AG10803 (cell line): ENCODE measurements at regions not wholly inside any gene's neighbourhood (a gene's known extent, or its start where the extent isn't known, plus 50 kb on each side); places are given as distances from the start of the nearest gene placed in this dataset.

Experiments used
- DNase-seq: peaks from one replicate; pipeline ENCODE4 v3.0.0; 2010; ENCODE audit warnings: low read depth
- H3K4me3 ChIP-seq: 2 replicates; pipeline ENCODE4 v1.5.1; 2011; ENCODE audit warnings: mild to moderate bottlenecking, low read length, control low read depth
- TF ChIP-seq, protein P1 (sequence below): conservative IDR thresholded peaks from 2 replicates; pipeline ENCODE4 v1.5.1; 2011; ENCODE audit warnings: mild to moderate bottlenecking, low read length, control low read depth, inconsistent platforms

GRCh38 chr12:92543359-92543758 is 159.4 kb upstream of the PLEKHG7 start:
- no peak overlapping the region for H3K4me3 ChIP-seq
- TF ChIP-seq, protein P1, sequence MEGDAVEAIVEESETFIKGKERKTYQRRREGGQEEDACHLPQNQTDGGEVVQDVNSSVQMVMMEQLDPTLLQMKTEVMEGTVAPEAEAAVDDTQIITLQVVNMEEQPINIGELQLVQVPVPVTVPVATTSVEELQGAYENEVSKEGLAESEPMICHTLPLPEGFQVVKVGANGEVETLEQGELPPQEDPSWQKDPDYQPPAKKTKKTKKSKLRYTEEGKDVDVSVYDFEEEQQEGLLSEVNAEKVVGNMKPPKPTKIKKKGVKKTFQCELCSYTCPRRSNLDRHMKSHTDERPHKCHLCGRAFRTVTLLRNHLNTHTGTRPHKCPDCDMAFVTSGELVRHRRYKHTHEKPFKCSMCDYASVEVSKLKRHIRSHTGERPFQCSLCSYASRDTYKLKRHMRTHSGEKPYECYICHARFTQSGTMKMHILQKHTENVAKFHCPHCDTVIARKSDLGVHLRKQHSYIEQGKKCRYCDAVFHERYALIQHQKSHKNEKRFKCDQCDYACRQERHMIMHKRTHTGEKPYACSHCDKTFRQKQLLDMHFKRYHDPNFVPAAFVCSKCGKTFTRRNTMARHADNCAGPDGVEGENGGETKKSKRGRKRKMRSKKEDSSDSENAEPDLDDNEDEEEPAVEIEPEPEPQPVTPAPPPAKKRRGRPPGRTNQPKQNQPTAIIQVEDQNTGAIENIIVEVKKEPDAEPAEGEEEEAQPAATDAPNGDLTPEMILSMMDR: no peak
- DNase-seq: no peak

DNA sequence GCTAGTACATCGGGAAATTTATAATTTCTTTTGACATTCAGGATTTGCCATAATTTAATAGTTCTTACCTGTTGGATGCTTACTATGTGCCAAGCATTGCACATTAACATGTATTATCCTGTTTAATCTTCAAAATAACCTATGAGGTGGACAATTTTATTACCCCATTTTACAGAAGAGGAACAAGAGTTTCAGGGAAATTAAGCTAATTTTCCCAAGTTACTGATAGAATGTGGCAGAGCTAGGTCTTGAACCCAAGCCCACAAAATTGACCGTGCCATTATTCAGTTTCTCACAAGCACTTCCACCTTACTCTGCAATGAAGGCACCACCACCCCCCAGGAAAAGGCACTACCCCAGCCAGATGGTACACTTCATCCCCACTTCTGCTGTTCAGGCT is 161.1 kb upstream of the PLEKHG7 start:
- TF ChIP-seq, protein P1: no peak
- no peak for DNase-seq
- H3K4me3 ChIP-seq: no peak overlapping the region

DNA sequence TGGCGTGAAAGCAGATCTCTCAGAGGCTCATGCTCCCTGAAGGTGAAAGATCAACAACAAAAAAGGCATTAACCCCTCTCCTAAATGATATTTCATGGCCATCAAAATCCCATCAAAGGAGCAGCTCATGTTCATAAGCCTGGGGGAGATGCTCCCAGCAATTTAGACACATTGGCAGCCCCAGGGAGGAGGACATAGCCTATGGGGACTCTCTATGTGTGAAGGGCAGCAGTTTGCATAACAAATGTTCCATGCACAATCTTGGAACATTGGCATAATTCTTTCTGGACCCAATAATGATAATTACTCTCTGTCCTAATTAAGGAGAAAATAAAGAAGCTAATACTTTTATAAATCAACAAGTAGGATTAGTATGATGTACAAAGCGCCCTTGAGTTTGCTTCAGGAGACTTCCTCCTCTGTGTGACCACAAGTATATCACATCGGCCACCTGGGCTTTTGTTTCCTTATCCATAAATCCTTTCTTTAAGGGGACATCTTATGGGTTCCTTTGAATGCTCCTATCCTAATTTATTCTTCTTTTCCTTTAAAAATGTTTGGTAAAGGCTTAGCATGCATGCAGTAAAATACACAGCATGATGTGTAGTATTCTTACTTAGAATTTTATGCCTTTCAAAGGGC is 161.9 kb upstream of the PLEKHG7 start:
- TF ChIP-seq, protein P1: no peak
- H3K4me3 ChIP-seq: no peak overlapping the region
- no peak for DNase-seq

- TF ChIP-seq, protein P1: no peak
- DNase-seq: no peak
- no peak overlapping the region for H3K4me3 ChIP-seq
These were observed 162.6 kb upstream of the PLEKHG7 start for GRCh38 chr12:92539976-92540781.

DNA sequence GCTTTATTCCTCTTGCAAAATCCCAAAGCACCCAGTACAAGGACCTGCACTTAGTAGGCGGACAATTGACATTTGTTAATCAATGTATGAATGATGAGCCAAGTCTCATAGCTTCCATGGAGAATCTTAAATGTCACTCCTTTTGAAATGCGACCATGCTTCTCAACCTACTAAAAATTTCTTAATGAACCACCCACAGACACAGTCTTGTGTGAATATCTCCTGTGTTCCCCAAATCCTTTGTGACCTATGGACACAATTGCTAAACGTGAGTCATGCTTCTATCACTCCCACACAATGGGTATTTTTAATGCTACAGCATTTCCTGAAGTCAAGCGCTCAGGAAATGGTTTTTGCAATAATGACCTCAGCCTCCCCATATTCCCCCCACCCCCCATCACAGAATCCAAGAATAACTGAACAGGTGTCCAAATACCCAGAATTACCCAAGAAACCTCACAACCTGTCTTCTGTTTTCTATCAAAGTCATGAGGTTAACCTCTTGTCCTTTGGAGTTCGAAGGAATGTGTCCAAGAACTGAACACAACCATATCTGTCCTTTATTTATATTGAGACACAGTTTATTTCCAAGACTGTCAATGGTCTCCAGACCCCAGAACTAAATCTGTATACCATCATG is 163.6 kb upstream of the PLEKHG7 start:
- TF ChIP-seq, protein P1: no peak

GRCh38 chr12:92537290-92537960 is 165.4 kb upstream of the PLEKHG7 start:
- TF ChIP-seq, protein P1: no peak
- no peak overlapping the region for H3K4me3 ChIP-seq
- no peak for DNase-seq

More for the DNA sequence above, 163.6 kb upstream of the PLEKHG7 start:
- peak; percentile 56 for DNase-seq
- no peak overlapping the region for H3K4me3 ChIP-seq
